T47D (cell line): ENCODE measurements at regions not wholly inside any gene's neighbourhood (a gene's known extent, or its start where the extent isn't known, plus 50 kb on each side); places are given as distances from the start of the nearest gene placed in this dataset.

Experiments
- DNase-seq, 2 experiments: peaks; one replicate each; pipeline versions ENCODE4 v3.0.0 to v3.0.0-alpha.2; 2011 to 2012; ENCODE audit warnings: low read depth in 1 of 2, low spot score in 1 of 2
- JUND ChIP-seq: IDR thresholded peaks from 2 replicates; pipeline ENCODE4 v1.6.1; 2012; ENCODE audit warnings: low read depth
- in situ Hi-C: cut with HindIII; loops from 2 replicates; pipeline ENCODE4 v1.10.0; 2016; ENCODE audit warnings: low sequenced_read_pairs, low pct_unique_long_range_greater_than_20kb

DNA sequence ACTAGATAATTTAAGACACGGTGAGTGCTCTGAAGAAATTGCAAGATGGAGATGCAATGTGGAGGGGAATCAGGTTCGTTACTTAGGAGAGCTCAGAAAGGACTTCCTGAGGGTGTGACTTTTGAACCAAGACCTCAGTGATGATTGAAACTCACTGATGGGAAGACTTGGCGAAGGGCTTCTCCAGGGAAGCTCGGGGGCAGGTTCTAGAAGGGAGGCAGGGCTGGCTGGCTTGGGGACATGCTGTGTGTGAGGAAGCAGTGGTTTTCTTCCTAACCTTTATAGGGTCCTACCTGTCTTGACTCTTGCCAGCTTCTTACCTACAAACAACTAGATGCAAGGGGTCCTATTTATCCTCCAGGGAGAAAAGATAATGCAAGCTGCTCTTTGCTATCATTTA lies 637.9 kb downstream of the ACTR3B start:
- no peak for TF ChIP-seq JUND
- no peak for DNase-seq
- in situ Hi-C loops = no loop called here

GRCh38 chr7:153397906-153398305 lies 638.4 kb downstream of the ACTR3B start:
- in situ Hi-C loops = no loop called here
- no peak for DNase-seq
- no peak for TF ChIP-seq JUND

- no peak for DNase-seq
- no peak for TF ChIP-seq JUND
- in situ Hi-C loops = no loop called here
Measured at GRCh38 chr7:153398370-153398769, 638.8 kb downstream of the ACTR3B start.

DNA sequence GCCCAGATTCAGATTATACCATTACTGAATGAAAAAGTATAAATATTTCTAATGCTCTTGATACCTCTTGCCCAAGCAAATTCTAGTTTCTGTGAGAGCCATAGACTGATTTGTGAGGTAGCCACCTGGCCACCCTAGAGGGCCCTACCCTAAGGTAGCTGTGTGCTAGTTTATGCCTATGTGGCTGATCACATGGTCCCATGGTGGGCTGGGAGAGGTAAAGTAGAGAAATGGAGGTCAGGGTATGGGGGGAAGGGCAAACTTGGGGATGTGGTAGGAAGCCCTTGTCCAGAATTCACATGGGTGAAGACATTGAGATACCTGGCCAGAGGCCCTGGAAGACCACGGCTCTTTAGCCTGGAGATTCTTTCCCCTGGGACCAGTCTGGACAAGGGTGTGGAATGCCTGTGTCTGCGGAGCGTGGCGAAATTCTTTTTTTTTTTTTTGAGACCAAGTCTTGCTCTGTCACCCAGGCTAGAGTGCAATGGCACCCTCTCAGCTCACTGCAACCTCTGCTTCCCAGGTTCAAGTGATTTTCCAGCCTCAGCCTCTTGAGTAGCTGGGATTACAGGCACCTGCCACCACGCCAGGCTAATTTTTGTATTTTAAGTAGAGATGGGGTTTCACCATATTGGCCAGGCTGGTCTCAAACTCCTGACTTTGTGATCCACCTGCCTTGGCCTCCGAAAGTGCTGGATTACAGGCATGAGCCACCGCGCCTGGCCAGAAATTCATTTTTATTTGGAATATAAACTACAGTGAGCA lies 639.4 kb downstream of the ACTR3B start:
- in situ Hi-C loops = no loop called here
- no peak for TF ChIP-seq JUND
- no peak for DNase-seq

GRCh38 chr7:153399554-153399940 lies 640.0 kb downstream of the ACTR3B start:
- DNase-seq = no peak
- TF ChIP-seq JUND = no peak
- in situ Hi-C loops = no loop called here

DNA sequence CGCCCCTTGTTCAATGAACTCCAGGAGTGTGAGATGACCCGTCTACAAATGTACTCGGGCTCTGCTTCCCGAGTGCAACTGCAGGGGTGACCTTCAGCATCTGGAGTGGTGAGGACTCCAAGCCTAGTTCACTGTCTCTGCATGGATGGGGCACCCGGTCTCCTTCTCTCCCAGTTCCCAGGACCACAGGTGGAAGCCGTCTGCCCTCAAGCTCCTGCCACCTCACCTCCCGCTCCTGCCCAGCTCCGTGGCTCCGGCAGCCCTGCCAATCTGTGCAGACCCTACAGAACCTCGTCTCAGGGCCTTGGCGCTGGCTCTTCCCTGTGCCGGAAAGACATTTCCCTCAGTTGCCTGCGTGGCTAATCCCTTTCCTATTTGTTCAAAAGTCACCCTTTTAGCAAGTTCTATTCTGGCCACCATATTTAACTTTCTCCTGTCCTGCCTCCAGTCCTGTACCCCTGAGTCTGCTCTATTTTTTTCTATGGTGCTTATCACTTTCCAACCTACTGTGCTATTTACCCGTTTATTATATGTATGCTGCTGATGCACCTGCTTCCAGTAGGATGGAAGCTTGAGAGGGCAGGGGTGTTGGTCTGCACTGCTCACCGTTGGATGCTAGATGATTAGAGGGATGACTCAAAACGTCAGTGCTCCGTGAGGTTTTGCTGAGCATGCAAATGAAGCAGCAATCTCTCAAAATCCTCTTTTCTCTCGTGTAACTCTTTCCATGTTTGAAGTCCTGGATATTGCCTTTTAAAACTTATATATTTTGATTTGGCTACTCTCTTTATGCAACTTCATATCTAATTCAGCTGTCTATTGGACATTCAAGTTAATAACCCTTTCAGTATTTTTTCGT lies 641.4 kb downstream of the ACTR3B start:
- in situ Hi-C loops = no loop called here
- DNase-seq = no peak
- TF ChIP-seq JUND = no peak

- TF ChIP-seq JUND = no peak
- in situ Hi-C loops = no loop called here
- DNase-seq = peak in 1 of 2 experiments; percentile 9
Measured at GRCh38 chr7:153401795-153402720, 642.5 kb downstream of the ACTR3B start.

- no peak for TF ChIP-seq JUND
- in situ Hi-C loops = no loop called here
- no peak for DNase-seq
Measured at GRCh38 chr7:153402721-153403541, 643.4 kb downstream of the ACTR3B start.

- no peak for TF ChIP-seq JUND
- in situ Hi-C loops = no loop called here
Measured at GRCh38 chr7:153404124-153404523, 644.6 kb downstream of the ACTR3B start.

DNA sequence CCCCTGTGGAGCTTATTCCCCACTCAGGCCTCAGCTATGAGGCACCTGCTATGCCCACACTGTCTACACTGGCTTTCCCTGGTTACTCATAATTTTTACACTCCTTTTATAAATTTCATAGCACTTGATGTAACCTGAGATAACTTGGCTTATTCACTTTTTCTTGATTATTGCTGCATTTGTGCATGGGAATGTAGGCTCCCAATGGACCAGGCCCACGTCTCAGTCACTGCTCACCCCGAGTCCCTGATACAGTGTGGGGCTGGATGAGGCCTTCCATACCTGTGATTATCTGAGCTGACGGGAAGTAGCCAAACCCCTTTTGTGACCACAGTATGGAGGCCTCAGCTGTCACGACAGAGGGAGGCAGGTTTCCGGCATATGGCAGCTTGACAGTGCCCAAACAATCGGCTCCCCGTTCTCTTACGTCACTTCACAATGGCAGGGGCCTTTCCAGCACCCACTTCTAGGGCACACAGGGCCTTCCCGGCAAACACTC lies 645.3 kb downstream of the ACTR3B start:
- in situ Hi-C loops = no loop called here
- no peak for TF ChIP-seq JUND
- no peak for DNase-seq

More at GRCh38 chr7:153404124-153404523, 644.6 kb downstream of the ACTR3B start:
- DNase-seq = no peak

GRCh38 chr7:153405704-153406485 lies 646.3 kb upstream of the DPP6 start:
- DNase-seq = no peak
- in situ Hi-C loops = no loop called here
- no peak for TF ChIP-seq JUND
